ENCODE measurements at regions not wholly inside any gene's neighbourhood (a gene's known extent, or its start where the extent isn't known, plus 50 kb on each side); places are given as distances from the start of the nearest gene placed in this dataset.

GRCh38 chr15:70602281-70602680, 161.1 kb downstream of the UACA start:
- Histone ChIP-seq H2AFZ (ENCODE audit: low read depth, low read length) (no peak overlapping the region), H3K36me3 (ENCODE audit: control insufficient read depth, insufficient read depth, low read length) (no peaks in the 10 kb centered on the region), H3K4me2 (ENCODE audit: insufficient read depth, low read length) (no peak overlapping the region), H3K4me3 (no peak overlapping the region), H3K27me3 (ENCODE audit: control insufficient read depth in 2 of 2, insufficient read depth in 2 of 2, low read length in 2 of 2) (peaks cover 0 to 33% of the 10 kb centered on the region in 2 experiments; a peak in 4 of 5 replicates), H3K9ac (ENCODE audit: insufficient read depth in 1 of 2, low read depth in 2 of 2, low read length in 2 of 2) (no peak overlapping the region), H3K27ac (ENCODE audit: extremely low read depth, low read depth, low read length) (no peak overlapping the region), H3K9me1 (ENCODE audit: control insufficient read depth, insufficient read depth, low read length) (no peaks in the 10 kb centered on the region), H3K9me3 (replicated peaks; ENCODE audit: control insufficient read depth, insufficient read depth, low read depth, low read length) (no peaks in the 10 kb centered on the region), H3K79me2 (ENCODE audit: control insufficient read depth, insufficient read depth, low read length) (no peaks in the 10 kb centered on the region), H3K4me1 (replicated peaks in 1 of 2; ENCODE audit: control insufficient read depth in 2 of 2, insufficient read depth in 2 of 2, low read length in 2 of 2) (no peaks in the 10 kb centered on the region; a peak in 1 of 5 replicates), H4K20me1 (replicated peaks; ENCODE audit: control insufficient read depth, insufficient read depth, low read length) (no peaks in the 10 kb centered on the region)
- TF ChIP-seq ZNF280A (IDR thresholded peaks at IDR 0.05; ENCODE audit: low read depth, partially characterized antibody) (no peak), ZKSCAN8 (CRISPR knock-in tag; IDR thresholded peaks at IDR 0.05) (no peak), ZFP30 (CRISPR knock-in tag; IDR thresholded peaks at IDR 0.05; ENCODE audit: borderline replicate concordance) (no peak), AFF1 (IDR thresholded peaks at IDR 0.05; ENCODE audit: low read depth in 1 of 2, partially characterized antibody in 2 of 2) (no peak), YY1 (IDR thresholded peaks at IDR 0.05; ENCODE audit: borderline replicate concordance in 1 of 3, control insufficient read depth in 1 of 3, extremely low read depth in 1 of 3, insufficient read depth in 3 of 3, insufficient read length in 1 of 3, insufficient replicate concordance in 2 of 3, low read depth in 1 of 3, low read length in 2 of 3) (no peak), SMAD3 (CRISPR knock-in tag; conservative IDR thresholded peaks at IDR 0.05) (no peak), TARDBP (IDR thresholded peaks at IDR 0.05) (no peak), BRD4 (IDR thresholded peaks at IDR 0.05) (no peak)
- in situ Hi-C loops (cut with MboI): no loop called here
- intact Hi-C loops (cut with micrococcal nuclease): no loop called here
- no TSS peak for BruUV-seq (replicated peaks)
- POLR2A ChIA-PET: no interaction called here
- FAIRE-seq: no peak
- WGBS (ENCODE audit: insufficient coverage, low coverage, missing lambda C conversion rate): 0% methylated on average over 4 of the region's 4 CpGs
- DNase-seq (ENCODE audit: extremely low read depth in 1 of 4, low spot score in 3 of 4): no peak
- CTCF ChIA-PET (ENCODE audit: low intra/inter-chr PET ratio): no interaction called here
- ATAC-seq: no peak
